ENCODE measurements at regions not wholly inside any gene's neighbourhood (a gene's known extent, or its start where the extent isn't known, plus 50 kb on each side); places are given as distances from the start of the nearest gene placed in this dataset.

GRCh38 chr9:7570107-7570720, 229.4 kb downstream of the DMAC1 start (continued):
- no peak for TF ChIP-seq HBP1 (CRISPR knock-in tag; IDR thresholded peaks at IDR 0.05; ENCODE audit: low read depth)
- TF ChIP-seq MXI1 (IDR thresholded peaks at IDR 0.05; ENCODE audit: borderline replicate concordance, low read depth, low read length) = no peak

GRCh38 chr9:7567687-7568086, 231.9 kb downstream of the DMAC1 start:
- H3K9me3 ChIP-seq (ENCODE audit: low read length) = no peaks in the 10 kb centered on the region
- CTCF ChIA-PET (ENCODE audit: low intra/inter-chr PET ratio, low total read pairs) = no interaction called here
- 8% methylated on average over 2 of the region's 2 CpGs for WGBS (ENCODE audit: low lambda C conversion rate)
- POLR2A ChIA-PET = no interaction called here
- FAIRE-seq (no peak), ATAC-seq (no peak), DNase-seq (ENCODE audit: low spot score) (no peak)
- no peaks in the 10 kb centered on the region for H3K36me3 ChIP-seq (replicated peaks in 1 of 2; ENCODE audit: control insufficient read depth in 1 of 2, insufficient read depth in 2 of 2, low read length in 2 of 2)
- TF ChIP-seq SRSF4 (IDR thresholded peaks at IDR 0.05; ENCODE audit: low read depth, low read length, poor library complexity, severe bottlenecking) (no peak), MED13 (CRISPR knock-in tag; IDR thresholded peaks at IDR 0.05) (no peak), TMF1 (CRISPR knock-in tag; IDR thresholded peaks at IDR 0.05; ENCODE audit: low read depth) (no peak), ZNF710 (CRISPR knock-in tag; IDR thresholded peaks at IDR 0.05; ENCODE audit: borderline replicate concordance) (no peak), ARID4A (CRISPR knock-in tag; IDR thresholded peaks at IDR 0.05; ENCODE audit: borderline replicate concordance) (no peak), ZNF687 (CRISPR knock-in tag; IDR thresholded peaks at IDR 0.05) (no peak), BCL6 (CRISPR knock-in tag; IDR thresholded peaks at IDR 0.05) (no peak)
- H3K79me2 ChIP-seq (ENCODE audit: insufficient read depth, low read length) = no peaks in the 10 kb centered on the region
- H3K27ac ChIP-seq (ENCODE audit: extremely low read length, insufficient read depth, low read length) = no peak overlapping the region
- in situ Hi-C loops (cut with HindIII; ENCODE audit: extremely low pct_ligation_motif_present, low pct_unique_long_range_greater_than_20kb) = no loop called here
- H3K4me1 ChIP-seq (ENCODE audit: insufficient read depth, low read length) = no peaks in the 10 kb centered on the region
- H2AFZ ChIP-seq (ENCODE audit: low read length) = no peak overlapping the region
- no peak overlapping the region for H3K9ac ChIP-seq (ENCODE audit: insufficient read depth, low read depth, low read length)
- intact Hi-C loops (cut with micrococcal nuclease; ENCODE audit: unreplicated experiment) = no loop called here
- H3K4me3 ChIP-seq (replicated peaks in 1 of 3; ENCODE audit: insufficient read depth in 1 of 3, low read depth in 2 of 3, low read length in 3 of 3) = no peak overlapping the region
- H3K4me2 ChIP-seq (ENCODE audit: low read depth, low read length) = no peak overlapping the region
- H3K27me3 ChIP-seq (ENCODE audit: control insufficient read depth in 1 of 2, insufficient read depth in 2 of 2, low read length in 2 of 2) = no peaks in the 10 kb centered on the region
- BruUV-seq (replicated peaks) = no TSS peak
- H4K20me1 ChIP-seq (ENCODE audit: insufficient read depth, low read length) = no peaks in the 10 kb centered on the region

All from HepG2 (cell line).